AG04450 (cell line): ENCODE measurements at regions not wholly inside any gene's neighbourhood (a gene's known extent, or its start where the extent isn't known, plus 50 kb on each side); places are given as distances from the start of the nearest gene placed in this dataset.

Experiments used
- CTCF ChIA-PET: fragments of 300-600, 350-600 bp; formaldehyde crosslinking; extraction: SDS; loops from one replicate; lab custom pipeline; 2022; ENCODE audit warnings: antibody characterized with exemption, inconsistent platforms; lab: Charles Lee
- POLR2A ChIA-PET: fragments of 350-600 bp; formaldehyde crosslinking; extraction: SDS; loops from one replicate; lab custom pipeline; 2021; ENCODE audit warnings: antibody characterized with exemption, inconsistent platforms; lab: Yijun Ruan, JAX
- DNase-seq: peaks from one replicate; pipeline ENCODE4 v3.0.0-alpha.2; 2011; ENCODE audit warnings: low read depth, low spot score
- H3K27ac ChIP-seq: one replicate; pipeline ENCODE4 v1.5.1; 2012; ENCODE audit warnings: low read depth, low read length, control low read depth
- H3K27me3 ChIP-seq: one replicate; pipeline ENCODE4 v1.6.0; 2012; ENCODE audit warnings: low read length; ENCODE audit not compliant: control insufficient read depth, insufficient read depth
- H3K4me3 ChIP-seq: 2 replicates; pipeline ENCODE4 v1.5.1; 2011; ENCODE audit warnings: mild to moderate bottlenecking, low read depth, low read length, control low read depth
- H3K9me3 ChIP-seq: 2 replicates; pipeline ENCODE4 v1.5.1; 2012; ENCODE audit warnings: low read length; ENCODE audit not compliant: control insufficient read depth, insufficient read depth
- CTCF ChIP-seq: IDR thresholded peaks from 2 replicates; pipeline ENCODE4 v1.5.1; 2011; ENCODE audit warnings: low read depth, low read length, control low read depth, inconsistent platforms

DNA sequence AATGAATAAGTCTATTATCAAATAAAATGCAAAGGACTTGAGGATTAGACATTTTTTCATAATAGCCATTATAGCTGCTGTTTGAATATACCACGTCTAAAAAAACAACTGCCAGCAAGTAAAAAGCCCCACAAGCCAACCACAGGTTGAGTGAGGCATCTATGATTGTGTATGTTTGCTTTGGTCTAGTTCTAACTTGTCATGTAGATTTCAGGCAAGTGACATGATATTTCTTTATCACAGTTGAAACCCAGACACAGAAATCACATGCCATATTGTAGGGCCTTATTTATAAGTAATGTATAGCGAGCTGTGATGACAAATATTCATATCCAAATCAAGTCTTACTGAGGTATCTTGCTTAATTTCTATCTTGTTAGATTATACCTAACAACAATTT is 225.8 kb downstream of the EMP1 start:
- no peak for TF ChIP-seq CTCF
- no peaks in the 10 kb centered on the region for H3K27me3 ChIP-seq
- POLR2A ChIA-PET: no interaction called here
- CTCF ChIA-PET: no interaction called here
- H3K4me3 ChIP-seq: no peak overlapping the region
- H3K9me3 ChIP-seq: no peaks in the 10 kb centered on the region
- H3K27ac ChIP-seq: no peak overlapping the region
- DNase-seq: no peak

- H3K4me3 ChIP-seq: no peak overlapping the region
- H3K9me3 ChIP-seq: no peaks in the 10 kb centered on the region
- no peak for DNase-seq
- ChIA-PET POLR2A (no interaction called here), CTCF (no interaction called here)
- H3K27ac ChIP-seq: no peak overlapping the region
- no peaks in the 10 kb centered on the region for H3K27me3 ChIP-seq
- no peak for TF ChIP-seq CTCF
These were observed 221.0 kb downstream of the EMP1 start for GRCh38 chr12:13417516-13417915.

DNA sequence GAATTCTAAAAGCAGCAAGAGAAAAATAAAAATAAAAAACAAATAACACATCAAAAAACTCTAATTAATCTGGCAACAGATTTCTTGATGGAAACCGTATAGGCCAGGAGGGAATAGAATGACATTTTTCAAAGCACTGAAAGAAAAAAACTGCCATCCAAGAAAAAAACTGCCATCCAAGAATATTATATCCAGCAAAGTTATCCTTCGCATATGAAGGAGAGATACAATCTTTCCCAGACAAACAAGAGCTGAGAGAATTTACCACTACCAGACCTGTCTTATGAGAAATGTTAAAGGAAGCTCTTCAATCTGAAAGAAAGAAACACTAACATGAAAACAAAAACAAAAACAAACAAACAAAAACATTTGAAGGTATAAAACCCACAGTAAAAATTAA is 214.8 kb downstream of the EMP1 start:
- POLR2A ChIA-PET: no interaction called here
- DNase-seq: no peak
- Histone ChIP-seq H3K4me3 (no peak overlapping the region), H3K9me3 (no peaks in the 10 kb centered on the region), H3K27ac (no peak overlapping the region), H3K27me3 (no peaks in the 10 kb centered on the region)
- TF ChIP-seq CTCF: no peak
- CTCF ChIA-PET: no interaction called here

- no peaks in the 10 kb centered on the region for H3K9me3 ChIP-seq
- ChIA-PET POLR2A (no interaction called here), CTCF (no interaction called here)
- TF ChIP-seq CTCF: no peak
- no peak overlapping the region for H3K4me3 ChIP-seq
- no peak for DNase-seq
- H3K27ac ChIP-seq: no peak overlapping the region
- no peaks in the 10 kb centered on the region for H3K27me3 ChIP-seq
These were observed 209.6 kb downstream of the EMP1 start for GRCh38 chr12:13405961-13406703.

- no peak for DNase-seq
- H3K27ac ChIP-seq: no peak overlapping the region
- no peaks in the 10 kb centered on the region for H3K27me3 ChIP-seq
- POLR2A ChIA-PET: no interaction called here
- H3K4me3 ChIP-seq: no peak overlapping the region
- TF ChIP-seq CTCF: no peak
- CTCF ChIA-PET: no interaction called here
- H3K9me3 ChIP-seq: no peaks in the 10 kb centered on the region
These were observed 208.3 kb downstream of the EMP1 start for GRCh38 chr12:13404631-13405473.
